ENCODE measurements at regions not wholly inside any gene's neighbourhood (a gene's known extent, or its start where the extent isn't known, plus 50 kb on each side); places are given as distances from the start of the nearest gene placed in this dataset.

GRCh38 chr4:170777663-170778062 is 687.9 kb upstream of the AADAT start:
- in situ Hi-C loops (cut with HindIII; ENCODE audit: low sequenced_read_pairs): no loop called here
- H3K4me3 ChIP-seq (ENCODE audit: low read depth, low read length): no peak overlapping the region
- TF ChIP-seq CTCF (IDR thresholded peaks at IDR 0.05; ENCODE audit: low read depth, low read length): no peak
- no peak for DNase-seq (ENCODE audit: low read depth, low spot score)

- no peak for TF ChIP-seq CTCF (IDR thresholded peaks at IDR 0.05; ENCODE audit: low read depth, low read length)
- in situ Hi-C loops (cut with HindIII; ENCODE audit: low sequenced_read_pairs): no loop called here
- no peak overlapping the region for H3K4me3 ChIP-seq (ENCODE audit: low read depth, low read length)
- no peak for DNase-seq (ENCODE audit: low read depth, low spot score)
These were observed 687.2 kb upstream of the AADAT start for GRCh38 chr4:170776983-170777382.

- DNase-seq (ENCODE audit: low read depth, low spot score): no peak
- no peak for TF ChIP-seq CTCF (IDR thresholded peaks at IDR 0.05; ENCODE audit: low read depth, low read length)
- in situ Hi-C loops (cut with HindIII; ENCODE audit: low sequenced_read_pairs): no loop called here
- no peak overlapping the region for H3K4me3 ChIP-seq (ENCODE audit: low read depth, low read length)
These were observed 686.1 kb upstream of the AADAT start for GRCh38 chr4:170775851-170776250.

- in situ Hi-C loops (cut with HindIII; ENCODE audit: low sequenced_read_pairs): no loop called here
- no peak for TF ChIP-seq CTCF (IDR thresholded peaks at IDR 0.05; ENCODE audit: low read depth, low read length)
- H3K4me3 ChIP-seq (ENCODE audit: low read depth, low read length): no peak overlapping the region
- no peak for DNase-seq (ENCODE audit: low read depth, low spot score)
These were observed 684.0 kb upstream of the AADAT start for GRCh38 chr4:170773709-170774273.

GRCh38 chr4:170772429-170772828 is 682.7 kb upstream of the AADAT start:
- in situ Hi-C loops (cut with HindIII; ENCODE audit: low sequenced_read_pairs): no loop called here
- no peak for TF ChIP-seq CTCF (IDR thresholded peaks at IDR 0.05; ENCODE audit: low read depth, low read length)
- DNase-seq (ENCODE audit: low read depth, low spot score): no peak

GRCh38 chr4:170770664-170771063 is 680.9 kb upstream of the AADAT start:
- TF ChIP-seq CTCF (IDR thresholded peaks at IDR 0.05; ENCODE audit: low read depth, low read length): no peak
- no peak for DNase-seq (ENCODE audit: low read depth, low spot score)
- H3K4me3 ChIP-seq (ENCODE audit: low read depth, low read length): no peak overlapping the region
- in situ Hi-C loops (cut with HindIII; ENCODE audit: low sequenced_read_pairs): no loop called here

More at GRCh38 chr4:170772429-170772828, 682.7 kb upstream of the AADAT start:
- H3K4me3 ChIP-seq (ENCODE audit: low read depth, low read length): no peak overlapping the region

- no peak for DNase-seq (ENCODE audit: low read depth, low spot score)
- TF ChIP-seq CTCF (IDR thresholded peaks at IDR 0.05; ENCODE audit: low read depth, low read length): no peak
- H3K4me3 ChIP-seq (ENCODE audit: low read depth, low read length): no peak overlapping the region
- in situ Hi-C loops (cut with HindIII; ENCODE audit: low sequenced_read_pairs): no loop called here
These were observed 680.1 kb upstream of the AADAT start for GRCh38 chr4:170769862-170770261.

Data from astrocyte of the spinal cord (primary cell).